BLaER1 (cell line): ENCODE measurements at regions not wholly inside any gene's neighbourhood (a gene's known extent, or its start where the extent isn't known, plus 50 kb on each side); places are given as distances from the start of the nearest gene placed in this dataset.

ENCODE experiments used
- H3K27ac ChIP-seq: shearing (Covaris generic); formaldehyde crosslinking; 2 replicates; pipeline ENCODE4 v1.8.1; 2022
- H3K27me3 ChIP-seq: shearing (Covaris generic); formaldehyde crosslinking; 2 replicates; pipeline ENCODE4 v1.8.1; 2022
- H3K36me3 ChIP-seq: shearing (Covaris generic); formaldehyde crosslinking; 2 replicates; pipeline ENCODE4 v1.8.1; 2022
- H3K4me1 ChIP-seq: shearing (Covaris generic); formaldehyde crosslinking; 2 replicates; pipeline ENCODE4 v1.8.1; 2022
- H3K4me2 ChIP-seq: shearing (Covaris generic); formaldehyde crosslinking; 2 replicates; pipeline ENCODE4 v1.8.1; 2022
- H3K4me3 ChIP-seq: shearing (Covaris generic); formaldehyde crosslinking; 2 replicates; pipeline ENCODE4 v1.8.1; 2022
- H3K9ac ChIP-seq: shearing (Covaris generic); formaldehyde crosslinking; 2 replicates; pipeline ENCODE4 v1.8.1; 2022
- H3K9me3 ChIP-seq: shearing (Covaris generic); formaldehyde crosslinking; 2 replicates; pipeline ENCODE4 v1.8.1; 2022
- H4K20me1 ChIP-seq: shearing (Covaris generic); formaldehyde crosslinking; 2 replicates; pipeline ENCODE4 v1.8.1; 2022
- Cebpa-rat ChIP-seq: shearing (Covaris generic); IDR thresholded peaks from 2 replicates; pipeline ENCODE4 v1.8.1; 2022

DNA sequence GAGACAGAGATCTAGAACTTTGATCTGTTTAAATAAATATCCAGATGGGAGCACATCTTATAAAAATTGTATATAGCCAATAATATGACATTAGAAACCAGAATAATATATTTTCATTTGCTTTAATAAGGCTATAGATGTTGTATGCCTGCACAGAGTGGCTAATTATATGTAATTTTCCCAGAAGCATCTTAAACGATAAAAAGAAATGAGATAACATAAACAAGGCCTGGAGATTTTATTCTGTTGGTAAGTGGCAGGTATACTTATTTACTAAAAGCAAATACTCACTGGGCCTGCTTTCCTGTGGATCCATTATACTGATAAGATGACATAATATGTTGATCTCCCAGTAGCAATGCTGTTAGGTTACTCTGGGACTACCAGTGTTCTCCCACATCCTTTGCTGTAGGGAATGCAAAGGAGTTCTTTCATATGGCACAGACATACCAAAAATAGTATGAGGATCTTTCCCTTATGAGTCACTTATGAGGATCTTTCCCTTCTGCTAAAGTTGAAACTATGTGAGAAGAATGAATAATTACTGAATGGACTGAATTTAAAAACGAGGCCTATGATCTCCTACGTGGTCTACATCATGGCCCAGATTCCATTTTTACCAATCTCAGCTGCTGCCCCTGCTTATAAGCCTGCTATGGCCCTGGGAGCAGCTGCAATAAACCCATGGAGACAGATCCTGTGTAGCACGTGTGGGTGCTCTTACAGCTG is 112.1 kb downstream of the NUDT12 start:
- Histone ChIP-seq H3K27ac (no peak overlapping the region), H3K4me2 (no peak overlapping the region), H4K20me1 (no peaks in the 10 kb centered on the region), H3K9ac (no peak overlapping the region), H3K27me3 (no peaks in the 10 kb centered on the region), H3K9me3 (no peaks in the 10 kb centered on the region), H3K4me1 (no peaks in the 10 kb centered on the region), H3K4me3 (no peak overlapping the region), H3K36me3 (no peaks in the 10 kb centered on the region)
- TF ChIP-seq Cebpa-rat, result no peak

DNA sequence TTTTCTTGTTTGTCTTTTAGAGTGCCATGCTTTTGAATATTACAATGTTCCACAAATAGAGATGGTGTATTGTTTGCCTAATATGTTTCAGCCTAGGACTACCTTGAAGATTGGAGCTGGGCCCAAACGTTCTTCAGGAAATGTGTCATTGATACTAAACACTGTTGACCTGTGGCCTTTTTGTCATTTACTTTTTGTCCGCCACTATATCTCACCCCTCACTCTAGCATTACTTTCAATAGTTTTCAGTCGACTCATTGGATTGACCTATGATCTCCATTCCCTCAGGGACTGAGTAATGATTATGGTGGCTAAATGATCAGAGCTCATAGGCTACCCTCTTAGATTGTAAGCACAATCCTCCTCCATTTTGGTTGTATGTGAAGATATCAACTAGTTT is 115.8 kb downstream of the NUDT12 start:
- Histone ChIP-seq H3K9ac (no peak overlapping the region), H3K4me3 (no peak overlapping the region), H3K4me1 (no peaks in the 10 kb centered on the region), H3K27me3 (no peaks in the 10 kb centered on the region), H3K9me3 (no peaks in the 10 kb centered on the region), H4K20me1 (no peaks in the 10 kb centered on the region), H3K27ac (no peak overlapping the region), H3K36me3 (no peaks in the 10 kb centered on the region), H3K4me2 (no peak overlapping the region)
- no peak for TF ChIP-seq Cebpa-rat

DNA sequence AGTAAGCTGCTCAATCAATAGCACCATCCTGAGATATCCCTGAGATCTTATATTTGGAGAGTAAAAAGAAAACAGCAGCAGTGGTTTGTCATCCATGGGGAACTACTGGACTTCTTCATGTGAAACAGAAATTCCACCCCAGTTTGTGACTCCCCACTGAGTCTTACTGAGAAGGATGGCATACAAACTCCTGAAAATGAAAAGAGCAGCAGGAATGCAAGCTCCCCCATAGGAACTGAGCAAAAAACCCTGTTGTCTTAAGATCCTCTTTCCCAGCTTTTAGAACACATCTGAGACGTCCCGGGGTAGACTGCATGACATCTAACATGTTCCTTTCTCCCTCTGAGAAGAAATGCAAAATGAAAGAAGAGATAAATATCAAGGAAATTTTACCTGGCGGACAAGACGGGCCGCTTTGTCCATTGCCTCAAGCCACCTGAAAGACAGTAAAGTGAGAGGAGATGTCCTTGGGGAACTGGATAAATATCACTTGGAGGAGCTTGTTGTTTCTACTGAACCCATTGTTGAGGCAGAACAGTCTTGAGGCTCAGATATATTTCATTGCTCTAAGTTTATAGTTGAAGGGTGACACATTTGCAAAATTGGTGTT is 117.1 kb downstream of the NUDT12 start:
- H3K9ac ChIP-seq, result no peak overlapping the region
- H3K4me1 ChIP-seq, result no peaks in the 10 kb centered on the region
- no peaks in the 10 kb centered on the region for H4K20me1 ChIP-seq
- H3K36me3 ChIP-seq, result no peaks in the 10 kb centered on the region
- H3K9me3 ChIP-seq, result peaks cover 2% of the 10 kb centered on the region
- no peaks in the 10 kb centered on the region for H3K27me3 ChIP-seq
- H3K4me3 ChIP-seq, result no peak overlapping the region
- no peak overlapping the region for H3K27ac ChIP-seq
- H3K4me2 ChIP-seq, result no peak overlapping the region
- TF ChIP-seq Cebpa-rat, result no peak

DNA sequence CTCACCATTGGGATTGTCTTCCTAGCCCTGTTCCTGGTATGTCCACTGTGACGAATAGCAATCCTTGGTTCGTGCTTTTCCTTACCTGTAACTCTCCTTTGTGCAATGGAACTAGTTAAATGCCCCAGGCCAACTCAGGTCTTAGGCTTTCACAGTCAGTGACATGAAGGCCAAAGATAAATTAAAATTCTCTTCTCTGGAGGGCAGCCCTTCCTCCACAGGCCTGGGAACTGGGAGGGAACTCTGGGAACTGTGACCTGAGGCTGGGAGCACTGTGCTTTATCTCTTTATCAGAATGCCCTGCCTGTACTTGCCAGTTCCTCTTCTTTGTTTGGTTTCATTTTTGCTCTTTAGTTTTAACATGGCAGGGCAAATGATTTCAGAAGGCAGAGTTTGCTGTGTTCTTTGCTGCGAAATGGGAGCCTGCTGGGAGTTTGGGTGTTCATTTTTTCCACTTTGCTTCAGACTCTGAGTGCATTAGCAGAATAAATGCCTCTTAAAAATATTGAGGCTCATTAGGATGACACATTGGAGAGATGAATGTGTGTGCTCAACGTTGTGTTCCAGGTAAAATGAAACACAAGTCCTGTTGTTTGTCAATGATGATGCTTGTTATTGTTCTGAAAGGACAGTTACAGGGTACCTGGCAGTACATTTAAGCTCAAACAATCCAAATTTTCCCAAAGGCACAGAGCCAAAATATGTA is 118.1 kb downstream of the NUDT12 start:
- no peak for TF ChIP-seq Cebpa-rat
- Histone ChIP-seq H3K9me3 (peaks cover 9% of the 10 kb centered on the region), H3K27me3 (no peaks in the 10 kb centered on the region), H3K4me1 (no peaks in the 10 kb centered on the region), H3K4me3 (no peak overlapping the region), H3K36me3 (0 out of 2 replicates have a peak, but pooled peaks cover 4% of the 10 kb centered on the region), H3K9ac (no peak overlapping the region), H3K4me2 (no peak overlapping the region), H4K20me1 (no peaks in the 10 kb centered on the region), H3K27ac (no peak overlapping the region)

DNA sequence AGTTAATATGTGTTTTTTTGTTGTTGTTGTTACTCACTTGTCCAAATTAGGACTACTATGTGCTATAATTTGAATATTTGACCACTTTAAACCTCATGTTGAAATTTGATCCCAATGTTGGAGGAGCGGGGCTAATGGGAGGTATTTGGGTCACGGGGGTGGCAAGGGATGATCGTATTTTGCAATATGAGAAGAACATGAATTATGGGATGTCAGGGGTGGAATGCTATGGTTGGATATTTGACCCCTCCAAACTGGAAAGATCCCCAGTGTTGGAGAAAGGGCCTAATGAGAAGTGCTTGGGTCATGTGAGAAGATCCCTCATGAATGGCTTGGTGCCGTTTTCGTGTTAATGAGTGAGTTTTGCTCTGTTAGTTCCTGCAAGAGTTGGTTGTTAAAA is 119.8 kb downstream of the NUDT12 start:
- H3K27me3 ChIP-seq, result no peaks in the 10 kb centered on the region
- peaks cover 15% of the 10 kb centered on the region for H3K9me3 ChIP-seq
- TF ChIP-seq Cebpa-rat, result no peak
- H3K36me3 ChIP-seq, result 0 out of 2 replicates have a peak, but pooled peaks cover 4% of the 10 kb centered on the region
- no peaks in the 10 kb centered on the region for H4K20me1 ChIP-seq
- no peak overlapping the region for H3K27ac ChIP-seq
- no peaks in the 10 kb centered on the region for H3K4me1 ChIP-seq
- no peak overlapping the region for H3K9ac ChIP-seq
- no peak overlapping the region for H3K4me2 ChIP-seq
- H3K4me3 ChIP-seq, result no peak overlapping the region

DNA sequence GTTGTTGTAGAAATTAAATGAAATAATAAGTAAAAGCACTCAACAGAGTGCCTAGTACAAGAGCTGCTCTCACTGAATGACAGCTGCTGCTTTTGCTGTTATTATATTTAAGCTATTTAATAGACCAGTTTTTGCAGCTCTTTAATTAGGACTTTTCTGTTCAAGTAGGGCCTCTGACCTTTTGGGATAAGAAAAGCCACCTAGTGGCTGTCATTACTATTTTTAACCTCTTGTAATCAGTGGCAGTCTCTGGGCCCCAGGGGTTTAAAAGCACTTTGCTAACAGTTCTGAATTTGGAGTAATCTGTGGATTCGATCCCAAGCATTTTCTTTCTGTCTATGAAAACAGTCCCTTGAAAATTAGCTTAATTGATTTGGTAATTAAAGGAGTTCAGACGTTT is 121.1 kb downstream of the NUDT12 start:
- H3K36me3 ChIP-seq, result 0 out of 2 replicates have a peak, but pooled peaks cover 4% of the 10 kb centered on the region
- no peaks in the 10 kb centered on the region for H3K4me1 ChIP-seq
- peaks cover 15% of the 10 kb centered on the region for H3K9me3 ChIP-seq
- no peak overlapping the region for H3K4me3 ChIP-seq
- H3K27me3 ChIP-seq, result no peaks in the 10 kb centered on the region
- no peak overlapping the region for H3K4me2 ChIP-seq
- TF ChIP-seq Cebpa-rat, result no peak
- H3K27ac ChIP-seq, result no peak overlapping the region
- H3K9ac ChIP-seq, result no peak overlapping the region
- no peaks in the 10 kb centered on the region for H4K20me1 ChIP-seq

DNA sequence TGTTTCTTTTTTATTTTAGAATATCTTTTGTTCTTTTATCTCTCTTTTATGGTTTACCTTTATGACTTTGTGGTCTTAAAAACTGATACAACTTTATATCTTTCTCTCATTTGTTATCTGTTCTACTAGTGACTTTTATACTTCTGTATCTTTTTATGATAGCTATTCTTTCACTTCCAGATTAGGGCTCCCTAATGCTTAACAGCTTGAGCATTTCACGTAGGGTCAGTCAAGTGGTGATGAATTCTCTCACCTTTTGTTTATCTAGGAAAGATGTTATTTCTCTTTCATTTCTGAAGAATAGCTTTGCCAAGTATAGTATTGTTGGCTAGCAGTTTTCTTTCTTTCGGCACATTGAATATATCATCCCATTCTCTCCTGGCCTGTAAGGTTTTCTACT is 123.6 kb downstream of the NUDT12 start:
- Histone ChIP-seq H3K9ac (no peak overlapping the region), H3K4me1 (peaks cover 17% of the 10 kb centered on the region), H3K4me2 (no peak overlapping the region), H3K4me3 (no peak overlapping the region), H4K20me1 (no peaks in the 10 kb centered on the region), H3K9me3 (peaks cover 15% of the 10 kb centered on the region), H3K27me3 (no peaks in the 10 kb centered on the region), H3K36me3 (0 out of 2 replicates have a peak, but pooled peaks cover 4% of the 10 kb centered on the region), H3K27ac (no peak overlapping the region)
- TF ChIP-seq Cebpa-rat, result no peak

DNA sequence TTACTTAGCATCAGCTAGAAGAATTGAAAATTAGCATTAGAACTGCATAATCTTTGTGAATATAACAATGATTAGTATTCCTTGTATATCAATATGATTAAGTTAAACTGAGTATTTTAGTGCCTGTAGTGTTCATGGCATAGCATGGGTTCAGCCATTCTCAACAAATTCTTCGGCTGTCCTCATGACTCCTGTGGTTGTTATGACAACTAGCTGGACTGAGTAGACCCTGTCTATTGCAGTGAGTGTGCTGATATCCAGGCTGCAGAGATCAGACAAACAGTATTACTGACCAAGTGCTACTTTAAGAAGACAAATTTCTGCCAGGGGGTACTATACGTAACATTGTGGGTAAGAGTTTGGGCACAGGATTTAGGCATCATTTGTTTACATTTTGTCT is 125.9 kb downstream of the NUDT12 start:
- Histone ChIP-seq H4K20me1 (no peaks in the 10 kb centered on the region), H3K36me3 (0 out of 2 replicates have a peak, but pooled peaks cover 4% of the 10 kb centered on the region), H3K27ac (no peak overlapping the region), H3K27me3 (no peaks in the 10 kb centered on the region), H3K9ac (no peak overlapping the region), H3K4me3 (no peak overlapping the region), H3K4me1 (peaks cover 20% of the 10 kb centered on the region), H3K9me3 (peaks cover 15% of the 10 kb centered on the region), H3K4me2 (no peak overlapping the region)
- no peak for TF ChIP-seq Cebpa-rat

DNA sequence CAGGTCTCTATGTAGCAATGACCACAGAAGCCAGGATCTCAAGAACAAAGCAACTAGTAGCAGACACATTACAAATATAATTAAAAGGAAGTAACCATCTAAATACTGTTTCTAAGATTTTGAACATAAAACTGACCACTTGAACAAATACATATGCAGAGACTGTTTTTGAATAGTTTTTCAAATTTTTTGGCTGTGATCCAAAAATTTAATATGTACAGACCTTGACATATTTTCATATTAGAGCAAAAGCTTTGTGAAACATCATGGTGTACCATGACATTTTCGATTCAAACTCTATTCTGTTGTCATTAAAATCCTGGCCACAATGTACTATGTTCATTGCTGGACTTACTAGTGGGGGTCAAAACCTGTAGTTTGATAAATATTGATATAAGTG is 126.5 kb downstream of the NUDT12 start:
- Histone ChIP-seq H3K4me3 (no peak overlapping the region), H3K9ac (no peak overlapping the region), H3K36me3 (0 out of 2 replicates have a peak, but pooled peaks cover 4% of the 10 kb centered on the region), H3K27me3 (no peaks in the 10 kb centered on the region), H3K27ac (no peak overlapping the region), H4K20me1 (no peaks in the 10 kb centered on the region), H3K4me2 (peak overlapping the region; percentile 65), H3K4me1 (peaks cover 20% of the 10 kb centered on the region), H3K9me3 (peaks cover 15% of the 10 kb centered on the region)
- no peak for TF ChIP-seq Cebpa-rat
